ENCODE measurements at regions not wholly inside any gene's neighbourhood (a gene's known extent, or its start where the extent isn't known, plus 50 kb on each side); places are given as distances from the start of the nearest gene placed in this dataset.
A peak's percentile ranks its signal among the peaks of the same experiment; 100 is the strongest.
"Not testable (repeated sequence)": the region's sequence is repeated elsewhere in the genome, so short reads cannot be mapped to it uniquely, and the experiment has no call there.

DNA sequence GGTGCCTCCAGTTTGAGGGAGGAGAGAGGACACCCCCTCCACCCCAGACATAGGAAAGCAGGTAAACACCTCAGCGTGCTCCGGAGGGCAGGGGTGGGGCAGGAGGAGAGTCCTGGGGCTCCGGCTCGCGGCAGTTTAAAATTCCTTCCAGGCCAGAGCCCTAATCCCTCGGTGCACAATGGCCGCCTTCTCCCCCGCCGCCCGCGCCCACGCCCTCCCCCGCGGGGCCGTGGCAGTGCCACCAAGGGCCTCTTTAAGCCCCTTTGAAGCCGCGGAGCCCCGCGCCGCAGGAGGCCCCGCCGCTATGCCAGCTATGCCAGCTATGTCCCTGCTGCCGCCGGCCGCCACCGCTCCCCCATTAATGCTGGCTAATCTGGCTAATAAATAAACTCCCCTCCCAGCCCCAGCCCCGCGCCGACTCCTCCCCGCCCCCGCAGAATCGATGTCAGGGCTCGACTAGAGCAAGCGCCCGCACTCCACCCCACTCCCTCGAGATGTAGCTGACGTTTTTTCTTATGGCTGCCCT lies 125.1 kb downstream of the MRPL14 start:
- TF ChIP-seq, protein P1, sequence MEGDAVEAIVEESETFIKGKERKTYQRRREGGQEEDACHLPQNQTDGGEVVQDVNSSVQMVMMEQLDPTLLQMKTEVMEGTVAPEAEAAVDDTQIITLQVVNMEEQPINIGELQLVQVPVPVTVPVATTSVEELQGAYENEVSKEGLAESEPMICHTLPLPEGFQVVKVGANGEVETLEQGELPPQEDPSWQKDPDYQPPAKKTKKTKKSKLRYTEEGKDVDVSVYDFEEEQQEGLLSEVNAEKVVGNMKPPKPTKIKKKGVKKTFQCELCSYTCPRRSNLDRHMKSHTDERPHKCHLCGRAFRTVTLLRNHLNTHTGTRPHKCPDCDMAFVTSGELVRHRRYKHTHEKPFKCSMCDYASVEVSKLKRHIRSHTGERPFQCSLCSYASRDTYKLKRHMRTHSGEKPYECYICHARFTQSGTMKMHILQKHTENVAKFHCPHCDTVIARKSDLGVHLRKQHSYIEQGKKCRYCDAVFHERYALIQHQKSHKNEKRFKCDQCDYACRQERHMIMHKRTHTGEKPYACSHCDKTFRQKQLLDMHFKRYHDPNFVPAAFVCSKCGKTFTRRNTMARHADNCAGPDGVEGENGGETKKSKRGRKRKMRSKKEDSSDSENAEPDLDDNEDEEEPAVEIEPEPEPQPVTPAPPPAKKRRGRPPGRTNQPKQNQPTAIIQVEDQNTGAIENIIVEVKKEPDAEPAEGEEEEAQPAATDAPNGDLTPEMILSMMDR (IDR thresholded peaks at IDR 0.05; ENCODE audit: low read depth, low read length, missing control alignments) = no peak
- no peak for DNase-seq (ENCODE audit: low read depth)
- H3K4me3 ChIP-seq (ENCODE audit: low read depth, low read length) = peak overlapping the region; percentile 56

DNA sequence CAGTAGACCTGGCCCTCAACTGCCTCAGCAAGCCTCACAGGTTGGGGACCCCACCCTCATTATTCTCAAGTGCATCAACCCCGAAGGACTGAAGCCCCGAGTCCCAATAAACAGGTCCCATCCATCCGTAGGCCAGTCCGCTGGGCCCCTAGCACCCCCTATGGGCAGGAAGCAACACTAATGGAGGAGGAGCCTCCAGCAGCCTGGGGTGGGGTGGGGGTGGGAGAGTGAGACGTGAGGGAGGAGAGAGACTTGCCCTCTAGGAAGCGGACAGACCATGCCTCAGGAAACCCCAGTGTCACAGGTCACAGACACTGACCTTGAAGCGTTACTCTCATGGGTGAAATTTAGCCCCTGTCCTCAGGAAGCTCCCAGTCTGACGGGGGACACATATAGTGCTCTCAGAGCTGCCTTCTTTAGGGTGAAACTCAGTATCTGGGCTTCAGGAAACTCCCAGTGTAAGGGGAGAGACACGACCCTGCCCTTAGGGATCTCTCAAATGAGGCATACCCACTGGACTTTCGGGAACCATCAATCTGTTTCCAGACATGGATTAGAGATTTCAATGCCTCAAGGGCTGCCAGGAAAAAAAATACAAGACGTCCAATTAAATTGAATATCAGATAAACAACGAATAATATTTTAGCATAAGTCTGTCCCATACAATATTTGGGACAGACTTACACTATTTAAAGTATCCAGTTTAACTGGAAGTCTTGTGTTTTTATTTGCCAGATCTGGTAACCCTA lies 125.8 kb downstream of the MRPL14 start:
- TF ChIP-seq, protein P1 (IDR thresholded peaks at IDR 0.05; ENCODE audit: low read depth, low read length, missing control alignments) = peak; percentile 75
- H3K4me3 ChIP-seq (ENCODE audit: low read depth, low read length) = peak overlapping the region; percentile 56
- DNase-seq (ENCODE audit: low read depth) = peak; percentile 27

DNA sequence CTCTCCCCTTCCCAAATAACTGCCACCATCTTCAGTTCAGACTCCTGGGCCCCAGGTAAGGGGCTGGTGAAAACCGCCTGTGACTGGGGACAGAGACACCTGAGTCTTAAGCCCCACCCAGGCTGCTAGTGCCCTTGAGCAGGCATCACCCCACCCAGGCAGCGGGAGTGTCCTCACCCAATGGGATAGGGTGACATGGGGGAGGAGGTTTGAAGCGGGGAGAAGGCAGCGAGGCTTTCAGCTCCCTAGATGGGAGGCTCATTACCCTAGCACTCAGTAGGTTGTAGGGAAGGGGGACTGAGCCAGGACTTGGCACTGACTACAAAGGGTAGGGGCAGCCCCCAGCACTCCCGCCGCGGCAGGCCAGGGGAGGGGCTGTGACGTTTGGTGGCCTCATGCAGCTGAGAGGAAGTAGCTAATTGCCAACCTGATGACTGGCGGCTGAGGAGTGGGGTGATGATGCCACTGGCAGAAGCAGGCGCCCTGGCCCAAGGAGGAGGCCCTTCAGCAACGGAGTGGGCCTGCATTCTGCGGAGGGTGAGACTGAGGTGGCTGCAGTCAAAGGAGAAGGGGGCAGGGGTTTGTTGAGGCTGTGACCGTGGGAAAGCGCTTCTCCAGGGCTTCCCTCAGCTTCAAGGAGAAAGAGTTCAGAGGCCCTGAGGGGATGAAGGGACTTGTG lies 126.9 kb downstream of the MRPL14 start:
- TF ChIP-seq, protein P1 (IDR thresholded peaks at IDR 0.05; ENCODE audit: low read depth, low read length, missing control alignments) = no peak
- no peak for DNase-seq (ENCODE audit: low read depth)
- peak overlapping the region; percentile 56 for H3K4me3 ChIP-seq (ENCODE audit: low read depth, low read length)

DNA sequence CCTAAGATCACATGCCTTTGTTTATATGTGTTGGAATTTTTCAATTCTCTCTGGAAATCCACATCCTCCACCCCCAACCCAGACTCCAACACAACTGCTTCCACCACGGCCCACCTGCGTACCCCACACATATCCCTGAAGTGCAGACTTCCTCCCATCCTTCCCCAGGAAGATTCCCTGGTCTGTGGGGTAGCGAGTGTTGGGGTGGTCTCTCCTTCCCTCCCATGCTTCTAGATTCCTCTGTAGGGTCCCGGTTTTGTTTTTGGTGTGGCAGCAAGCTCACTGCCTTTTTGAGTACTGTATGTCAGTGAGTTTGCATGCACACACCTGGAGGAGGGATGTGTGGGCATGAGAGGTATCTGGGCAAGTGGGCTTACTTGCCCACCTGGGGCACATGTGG lies 127.6 kb downstream of the MRPL14 start:
- no peak for DNase-seq (ENCODE audit: low read depth)
- H3K4me3 ChIP-seq (ENCODE audit: low read depth, low read length) = no peak overlapping the region
- TF ChIP-seq, protein P1 (IDR thresholded peaks at IDR 0.05; ENCODE audit: low read depth, low read length, missing control alignments) = no peak

DNA sequence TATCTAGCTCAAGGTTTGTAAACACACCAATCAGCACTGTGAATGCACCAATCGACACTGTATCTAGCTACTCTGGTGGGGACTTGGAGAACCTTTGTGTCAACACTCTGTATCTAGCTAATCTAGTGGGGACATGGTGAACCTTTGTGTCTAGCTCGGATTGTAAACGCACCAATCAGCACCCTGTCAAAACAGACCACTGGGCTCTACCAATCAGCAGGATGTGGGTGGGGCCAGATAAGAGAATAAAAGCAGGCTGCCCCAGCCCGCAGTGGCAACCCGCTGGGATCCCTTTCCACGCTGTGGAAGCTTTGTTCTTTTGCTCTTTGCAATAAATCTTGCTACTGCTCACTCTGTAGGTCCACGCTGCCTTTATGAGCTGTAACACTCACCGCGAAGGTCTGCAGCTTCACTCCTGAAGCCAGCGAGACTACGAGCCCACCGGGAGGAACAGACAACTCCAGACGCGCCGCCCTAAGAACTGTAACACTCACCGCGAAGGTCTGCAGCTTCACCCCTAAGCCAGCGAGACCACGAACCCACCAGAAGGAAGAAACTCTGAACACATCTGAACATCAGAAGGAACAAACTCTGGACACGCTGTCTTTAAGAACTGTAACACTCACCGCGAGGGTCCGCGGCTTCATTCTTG lies 128.5 kb downstream of the MRPL14 start:
- H3K4me3 ChIP-seq (ENCODE audit: low read depth, low read length); DNase-seq (ENCODE audit: low read depth): not testable (repeated sequence)

DNA sequence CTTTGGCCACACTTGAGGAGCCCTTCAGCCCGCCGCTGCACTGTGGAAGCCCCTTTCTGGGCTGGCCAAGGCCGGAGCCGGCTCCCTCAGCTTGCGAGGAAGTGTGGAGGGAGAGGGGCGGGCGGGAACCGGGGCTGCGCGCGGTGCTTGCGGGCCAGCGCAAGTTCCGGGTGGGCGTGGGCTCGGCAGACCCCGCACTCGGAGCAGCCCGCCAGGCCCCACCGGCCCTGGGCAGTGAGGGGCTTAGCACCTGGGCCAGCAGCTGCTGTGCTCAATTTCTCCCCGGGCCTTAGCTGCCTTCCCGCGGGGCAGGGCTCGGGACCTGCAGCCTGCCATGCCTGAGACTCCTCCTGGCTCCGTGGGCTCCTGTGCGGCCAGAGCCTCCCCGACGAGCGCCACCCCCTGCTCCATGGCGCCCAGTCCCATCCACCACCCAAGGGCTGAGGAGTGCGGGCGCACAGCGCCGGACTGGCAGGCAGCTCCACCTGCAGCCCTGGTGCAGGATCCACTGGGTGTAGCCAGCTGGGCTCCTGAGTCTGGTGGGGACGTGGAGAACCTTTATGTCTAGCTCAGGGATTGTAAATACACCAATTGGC lies 129.2 kb downstream of the MRPL14 start:
- not testable (repeated sequence) for DNase-seq (ENCODE audit: low read depth); H3K4me3 ChIP-seq (ENCODE audit: low read depth, low read length)

DNA sequence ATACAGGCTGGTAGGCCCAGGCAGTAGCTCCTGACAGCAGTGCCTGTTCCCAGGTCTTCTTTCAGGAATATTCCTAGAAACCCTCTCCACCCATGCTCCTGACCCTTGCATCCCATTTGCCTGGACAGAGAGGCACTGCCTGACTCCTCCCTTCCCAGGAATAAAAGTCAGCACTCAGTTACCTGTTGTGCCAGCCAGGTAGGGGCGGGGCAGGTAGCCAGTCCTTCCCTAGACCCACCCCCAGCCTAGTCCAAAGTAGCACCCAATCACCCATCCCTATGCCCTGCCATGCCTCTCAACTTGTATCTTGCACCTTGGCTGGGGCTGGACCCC lies 129.9 kb downstream of the MRPL14 start:
- H3K4me3 ChIP-seq (ENCODE audit: low read depth, low read length) = no peak overlapping the region
- no peak for DNase-seq (ENCODE audit: low read depth)
- TF ChIP-seq, protein P1 (IDR thresholded peaks at IDR 0.05; ENCODE audit: low read depth, low read length, missing control alignments) = no peak
